ENCODE measurements at regions not wholly inside any gene's neighbourhood (a gene's known extent, or its start where the extent isn't known, plus 50 kb on each side); places are given as distances from the start of the nearest gene placed in this dataset.

- TF ChIP-seq CTCF (IDR thresholded peaks at IDR 0.05; ENCODE audit: low read length) (no peak), EZH2 (IDR thresholded peaks at IDR 0.05; ENCODE audit: borderline replicate concordance, low read length) (no peak)
Observed at GRCh38 chr10:108275895-108276685, 1111.6 kb upstream of the SORCS1 start.

Data from OCI-LY1 (cell line).